Thymus (tissue), 11 donors: ENCODE measurements at regions not wholly inside any gene's neighbourhood (a gene's known extent, or its start where the extent isn't known, plus 50 kb on each side); places are given as distances from the start of the nearest gene placed in this dataset.

Source experiments
- DNase-seq, 9 donors: peaks; one replicate each; pipeline ENCODE4 v3.0.0-alpha.2; 2013; ENCODE audit warnings: low spot score in 9 of 9, low read depth in 6 of 9, missing footprints in 1 of 9
- H3K27ac ChIP-seq, 2 donors: one replicate each; pipeline ENCODE4 v1.5.1; 2013; ENCODE audit warnings: control low read depth in 1 of 2, low read depth in 1 of 2, low read length in 1 of 2, mild to moderate bottlenecking in 1 of 2, moderate library complexity in 1 of 2
- H3K27me3 ChIP-seq, 2 donors: one replicate each; pipeline ENCODE4 v1.5.1; 2013; ENCODE audit warnings: low read length in 1 of 2; ENCODE audit not compliant: control insufficient read depth in 2 of 2, insufficient read depth in 1 of 2
- H3K36me3 ChIP-seq, 2 donors: one replicate each; pipeline ENCODE4 v1.5.1; 2013; ENCODE audit warnings: low read length in 1 of 2, mild to moderate bottlenecking in 1 of 2, moderate library complexity in 1 of 2; ENCODE audit not compliant: control insufficient read depth in 2 of 2, insufficient read depth in 2 of 2
- H3K4me1 ChIP-seq, 2 donors: one replicate each; pipeline ENCODE4 v1.5.1; 2013; ENCODE audit warnings: low read length in 2 of 2; ENCODE audit not compliant: control insufficient read depth in 2 of 2, insufficient read depth in 2 of 2
- H3K4me3 ChIP-seq, 2 donors: one replicate each; pipeline ENCODE4 v1.5.1; 2013; ENCODE audit warnings: low read length in 2 of 2, control low read depth in 1 of 2, mild to moderate bottlenecking in 1 of 2
- H3K9me3 ChIP-seq, 2 donors: one replicate each; pipeline ENCODE4 v1.5.1; 2013; ENCODE audit warnings: low read length in 1 of 2, mild to moderate bottlenecking in 1 of 2; ENCODE audit not compliant: control insufficient read depth in 2 of 2, insufficient read depth in 1 of 2
- WGBS: extraction: QIAGEN DNeasy Blood & Tissue Kit; methylation state at CpG from one replicate; pipeline ENCODE4 v1.1.7; 2013; 5-methylcytosine and 5-hydroxymethylcytosine counted together
- donor health status: healthy.

DNA sequence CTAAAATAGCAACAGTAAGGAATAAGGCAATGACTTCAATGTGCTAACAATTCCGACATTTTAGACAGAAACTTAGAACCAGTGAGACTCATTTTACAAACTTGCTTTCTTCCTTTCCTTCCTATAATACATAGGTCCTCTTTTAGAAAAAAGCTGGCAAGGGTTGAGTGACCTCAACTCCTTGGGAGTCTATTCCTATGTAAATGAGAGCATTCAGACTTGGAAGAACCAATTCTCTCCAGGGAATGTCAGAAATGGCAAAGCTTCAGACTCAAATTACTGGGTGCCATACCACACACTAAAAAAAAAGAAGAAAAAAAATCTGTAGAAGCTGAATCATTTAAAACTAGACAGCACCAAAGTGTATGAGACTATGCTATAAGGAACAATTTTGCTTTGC is 1328.2 kb downstream of the OLFM4 start:
- Histone ChIP-seq H3K4me1 (no peaks in the 10 kb centered on the region), H3K4me3 (no peak overlapping the region), H3K27ac (no peak overlapping the region), H3K27me3 (no peaks in the 10 kb centered on the region), H3K9me3 (no peaks in the 10 kb centered on the region), H3K36me3 (no peaks in the 10 kb centered on the region)
- DNase-seq, result no peak
- WGBS, result 77% methylated on average over 1 of the region's 1 CpG

DNA sequence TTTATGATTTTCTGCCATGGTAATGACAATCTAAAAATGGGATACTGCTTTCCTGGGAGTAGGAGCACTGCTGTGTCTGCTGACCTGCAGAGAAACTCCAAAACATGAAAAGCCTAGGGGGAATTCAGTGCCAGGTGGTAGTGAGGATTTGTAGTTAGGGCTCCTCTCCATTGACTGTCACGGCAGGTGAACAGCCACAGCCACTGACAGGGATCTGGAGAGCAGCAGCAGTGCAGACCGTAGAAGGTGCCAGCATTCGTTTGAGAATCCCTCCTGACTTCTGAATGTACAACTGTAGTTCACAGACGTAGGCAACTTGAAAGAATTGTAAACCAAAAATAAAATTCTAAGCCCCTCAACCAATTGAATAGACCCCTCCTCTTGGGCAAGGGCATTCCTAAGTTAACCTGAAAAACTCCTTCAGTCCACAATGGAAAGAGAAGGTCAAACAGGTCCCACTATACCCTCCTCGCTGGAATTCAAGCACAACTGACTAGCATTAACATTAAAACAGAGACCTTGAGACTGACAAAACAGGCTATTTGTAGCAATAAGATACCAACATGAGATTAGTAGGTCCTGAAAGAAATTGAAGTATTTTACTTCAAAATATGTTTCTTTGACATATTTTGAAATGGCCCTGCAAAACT is 1328.8 kb downstream of the OLFM4 start:
- WGBS, result 84% methylated on average over 5 of the region's 5 CpGs
- Histone ChIP-seq H3K4me3 (no peak overlapping the region), H3K9me3 (no peaks in the 10 kb centered on the region), H3K27ac (no peak overlapping the region), H3K4me1 (no peaks in the 10 kb centered on the region), H3K27me3 (no peaks in the 10 kb centered on the region), H3K36me3 (no peaks in the 10 kb centered on the region)
- DNase-seq, result no peak

DNA sequence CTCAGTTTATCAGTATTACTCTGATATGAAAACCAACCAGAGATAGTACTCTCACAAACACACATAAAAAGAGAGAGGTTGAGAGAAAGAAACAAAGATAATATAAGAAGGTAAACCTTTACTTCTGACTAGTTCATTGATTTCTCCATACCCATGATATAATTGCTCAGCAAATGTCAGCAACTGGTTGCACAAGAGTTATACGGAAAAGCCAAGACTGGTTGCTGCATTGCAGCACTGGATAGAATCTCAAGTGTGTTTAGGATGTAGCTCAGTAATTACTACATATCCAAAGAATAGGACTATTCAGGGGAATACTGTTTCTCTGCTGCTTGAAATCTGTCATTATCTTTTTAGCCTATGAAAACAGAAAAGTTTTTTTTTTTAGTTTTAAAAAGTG is 1332.8 kb downstream of the OLFM4 start:
- Histone ChIP-seq H3K4me3 (no peak overlapping the region), H3K4me1 (no peaks in the 10 kb centered on the region), H3K9me3 (no peaks in the 10 kb centered on the region), H3K36me3 (no peaks in the 10 kb centered on the region), H3K27me3 (no peaks in the 10 kb centered on the region), H3K27ac (no peak overlapping the region)
- 93% methylated on average over 1 of the region's 1 CpG for WGBS
- no peak for DNase-seq

DNA sequence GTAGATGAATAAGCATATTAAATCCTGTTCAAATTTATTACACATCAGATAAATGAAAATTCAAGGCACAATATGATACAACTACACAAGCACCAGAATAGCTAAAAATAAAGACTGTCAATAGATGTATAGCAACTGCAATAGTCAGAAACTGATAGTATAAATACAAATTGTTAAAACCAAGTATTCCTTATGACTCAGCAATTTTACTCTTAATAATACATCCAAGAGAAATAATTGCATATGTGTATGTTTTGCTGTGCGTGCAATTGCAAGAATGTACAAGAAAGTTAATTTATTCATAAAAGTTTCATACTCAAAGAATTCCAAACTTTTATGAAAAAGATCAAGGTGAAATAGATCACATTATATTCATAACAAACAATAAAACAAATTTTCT is 1338.1 kb downstream of the OLFM4 start:
- Histone ChIP-seq H3K4me1 (no peaks in the 10 kb centered on the region), H3K4me3 (no peak overlapping the region), H3K27ac (no peak overlapping the region), H3K9me3 (no peaks in the 10 kb centered on the region), H3K27me3 (no peaks in the 10 kb centered on the region), H3K36me3 (no peaks in the 10 kb centered on the region)
- 54% methylated on average over 1 of the region's 1 CpG for WGBS
- no peak for DNase-seq

DNA sequence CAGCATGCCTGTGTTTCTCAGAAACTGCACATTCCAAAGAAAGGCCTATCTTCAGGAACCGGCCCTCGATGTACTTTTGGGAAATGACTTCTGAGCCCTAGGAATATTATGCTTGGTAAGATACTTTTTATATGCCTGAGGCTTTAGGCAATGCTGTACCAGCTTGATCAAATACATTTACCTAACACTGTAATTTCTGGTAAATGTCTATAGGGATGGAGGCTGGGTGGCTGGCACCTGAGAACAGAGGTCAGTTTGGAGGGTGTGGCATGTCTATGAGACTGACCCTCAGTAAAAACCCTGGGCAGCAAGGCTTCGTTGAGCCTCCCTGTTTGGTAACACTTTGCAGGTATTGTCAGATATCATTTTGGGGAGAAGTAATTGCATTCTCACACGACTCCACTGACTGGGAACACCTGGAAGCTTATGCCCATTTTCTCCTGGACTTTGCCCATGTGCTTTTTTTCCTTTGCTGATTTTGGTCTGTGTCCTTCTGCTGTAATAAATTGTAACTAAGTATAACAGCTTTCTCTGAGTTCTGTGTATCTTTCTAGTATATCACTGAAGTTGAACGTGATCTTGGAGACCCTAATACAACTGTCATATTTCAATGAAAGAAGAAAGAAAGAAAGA is 1339.1 kb downstream of the OLFM4 start:
- no peak overlapping the region for H3K4me3 ChIP-seq
- H3K4me1 ChIP-seq, result no peaks in the 10 kb centered on the region
- no peaks in the 10 kb centered on the region for H3K27me3 ChIP-seq
- no peaks in the 10 kb centered on the region for H3K36me3 ChIP-seq
- no peak for DNase-seq
- H3K9me3 ChIP-seq, result no peaks in the 10 kb centered on the region
- no peak overlapping the region for H3K27ac ChIP-seq
- WGBS, result 86% methylated on average over 5 of the region's 5 CpGs

- no peaks in the 10 kb centered on the region for H3K4me1 ChIP-seq
- no peaks in the 10 kb centered on the region for H3K9me3 ChIP-seq
- H3K27me3 ChIP-seq, result no peaks in the 10 kb centered on the region
- DNase-seq, result no peak
- no peaks in the 10 kb centered on the region for H3K36me3 ChIP-seq
- H3K27ac ChIP-seq, result no peak overlapping the region
- no peak overlapping the region for H3K4me3 ChIP-seq
Observed at GRCh38 chr13:54368387-54368786, 1339.8 kb downstream of the OLFM4 start.

- H3K27me3 ChIP-seq, result no peaks in the 10 kb centered on the region
- no peak overlapping the region for H3K4me3 ChIP-seq
- no peaks in the 10 kb centered on the region for H3K4me1 ChIP-seq
- no peak for DNase-seq
- H3K27ac ChIP-seq, result no peak overlapping the region
- 0% methylated on average over 1 of the region's 1 CpG for WGBS
- no peaks in the 10 kb centered on the region for H3K9me3 ChIP-seq
- no peaks in the 10 kb centered on the region for H3K36me3 ChIP-seq
Observed at GRCh38 chr13:54373211-54373610, 1344.6 kb downstream of the OLFM4 start.

DNA sequence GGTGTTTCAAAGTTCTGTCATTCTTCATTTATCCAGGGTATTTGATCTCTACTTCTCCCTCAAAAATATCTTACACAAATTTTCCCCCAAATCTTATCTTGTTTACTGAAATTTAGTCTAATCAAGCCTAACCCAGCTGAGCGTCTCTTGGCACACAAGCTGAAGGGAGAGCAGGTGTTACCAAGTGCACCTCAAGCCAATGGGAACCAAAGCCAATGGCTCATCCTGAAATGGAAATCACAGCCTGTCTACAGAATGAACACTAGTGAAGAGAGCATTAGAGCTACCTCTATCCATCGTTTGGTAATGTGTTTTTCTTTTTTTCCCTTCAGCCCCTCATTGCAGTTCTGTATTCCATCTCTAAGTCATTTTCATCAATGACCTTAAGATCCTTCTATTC is 1350.8 kb downstream of the OLFM4 start:
- no peaks in the 10 kb centered on the region for H3K36me3 ChIP-seq
- H3K9me3 ChIP-seq, result no peaks in the 10 kb centered on the region
- H3K4me1 ChIP-seq, result no peaks in the 10 kb centered on the region
- no peaks in the 10 kb centered on the region for H3K27me3 ChIP-seq
- 90% methylated on average over 2 of the region's 2 CpGs for WGBS
- H3K4me3 ChIP-seq, result no peak overlapping the region
- DNase-seq, result no peak
- H3K27ac ChIP-seq, result no peak overlapping the region

- no peaks in the 10 kb centered on the region for H3K27me3 ChIP-seq
- H3K4me1 ChIP-seq, result no peaks in the 10 kb centered on the region
- H3K36me3 ChIP-seq, result no peaks in the 10 kb centered on the region
- no peak overlapping the region for H3K4me3 ChIP-seq
- WGBS, result 73% methylated on average over 2 of the region's 2 CpGs
- H3K9me3 ChIP-seq, result no peaks in the 10 kb centered on the region
- no peak for DNase-seq
- H3K27ac ChIP-seq, result no peak overlapping the region
Observed at GRCh38 chr13:54383604-54384003, 1355.0 kb downstream of the OLFM4 start.
